ENCODE measurements at regions not wholly inside any gene's neighbourhood (a gene's known extent, or its start where the extent isn't known, plus 50 kb on each side); places are given as distances from the start of the nearest gene placed in this dataset.

DNA sequence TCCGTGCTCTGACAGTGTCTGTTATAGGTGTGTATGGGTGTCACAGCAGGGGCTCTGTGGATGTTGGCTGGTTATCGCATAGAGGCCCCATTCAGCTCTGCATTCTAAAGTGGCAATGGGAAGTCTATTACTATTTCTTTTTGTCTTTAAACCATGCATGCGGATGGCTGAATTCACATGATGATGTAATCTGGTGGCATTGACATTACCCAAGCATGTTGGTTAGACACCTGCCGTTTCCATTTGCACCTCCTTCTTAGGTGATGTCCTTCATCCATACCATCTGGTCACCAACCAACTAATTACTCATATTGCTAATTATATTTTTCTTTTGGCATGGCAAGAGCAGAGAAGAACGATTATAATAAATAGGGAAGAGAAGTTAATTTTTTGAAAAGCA lies 270.8 kb upstream of the RGS6 start:
- H3K36me3 Mint-ChIP-seq, result peaks cover 22% of the 10 kb centered on the region
- no peaks in the 10 kb centered on the region for H3K27me3 Mint-ChIP-seq
- H3K4me3 Mint-ChIP-seq, result no peak overlapping the region
- H3K4me1 Mint-ChIP-seq, result no peaks in the 10 kb centered on the region
- H3K9me3 Mint-ChIP-seq, result no peaks in the 10 kb centered on the region
- no peak overlapping the region for H3K27ac Mint-ChIP-seq

DNA sequence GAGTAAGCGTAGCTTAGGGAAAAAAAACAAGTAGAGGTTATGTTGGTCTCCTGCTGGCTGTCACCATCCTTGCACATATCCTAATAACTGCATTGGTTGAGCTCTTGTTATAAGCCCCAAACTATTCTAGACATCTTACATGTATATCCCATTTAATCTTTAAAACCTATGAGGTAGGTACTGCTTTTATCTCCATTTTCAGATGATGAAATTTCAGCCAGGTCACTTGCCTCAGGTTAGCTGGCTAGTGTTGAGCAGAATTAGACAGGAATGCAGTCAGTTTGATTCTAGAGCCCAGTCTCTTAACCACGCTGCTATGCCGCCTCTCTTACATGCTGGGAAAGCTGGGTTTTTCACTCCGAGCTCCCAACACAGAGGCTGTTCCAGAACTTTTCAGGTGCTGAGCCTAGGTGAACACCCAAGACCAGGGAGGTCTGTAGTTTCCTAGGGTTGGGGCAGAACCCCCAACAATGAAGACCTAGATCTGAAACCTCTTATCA lies 269.9 kb upstream of the RGS6 start:
- H3K9me3 Mint-ChIP-seq, result no peaks in the 10 kb centered on the region
- H3K27ac Mint-ChIP-seq, result no peak overlapping the region
- no peaks in the 10 kb centered on the region for H3K4me1 Mint-ChIP-seq
- H3K36me3 Mint-ChIP-seq, result peaks cover 24% of the 10 kb centered on the region
- H3K27me3 Mint-ChIP-seq, result no peaks in the 10 kb centered on the region
- no peak overlapping the region for H3K4me3 Mint-ChIP-seq

- Mint-ChIP-seq H3K4me3 (no peak overlapping the region), H3K27ac (no peak overlapping the region), H3K27me3 (no peaks in the 10 kb centered on the region), H3K36me3 (peaks cover 20% of the 10 kb centered on the region), H3K9me3 (no peaks in the 10 kb centered on the region), H3K4me1 (no peaks in the 10 kb centered on the region)
These were observed 267.1 kb upstream of the RGS6 start for GRCh38 chr14:71665157-71665556.

- no peak overlapping the region for H3K27ac Mint-ChIP-seq
- no peaks in the 10 kb centered on the region for H3K27me3 Mint-ChIP-seq
- H3K4me1 Mint-ChIP-seq, result peaks cover under 1% of the 10 kb centered on the region
- H3K9me3 Mint-ChIP-seq, result no peaks in the 10 kb centered on the region
- peaks cover 18% of the 10 kb centered on the region for H3K36me3 Mint-ChIP-seq
- no peak overlapping the region for H3K4me3 Mint-ChIP-seq
These were observed 266.4 kb upstream of the RGS6 start for GRCh38 chr14:71665781-71666180.

- Mint-ChIP-seq H3K4me3 (no peak overlapping the region), H3K36me3 (peaks cover 18% of the 10 kb centered on the region), H3K27ac (no peak overlapping the region), H3K9me3 (no peaks in the 10 kb centered on the region), H3K27me3 (no peaks in the 10 kb centered on the region), H3K4me1 (peaks cover 10% of the 10 kb centered on the region)
These were observed 265.6 kb upstream of the RGS6 start for GRCh38 chr14:71666571-71667145.

- Mint-ChIP-seq H3K9me3 (no peaks in the 10 kb centered on the region), H3K4me1 (peaks cover 10% of the 10 kb centered on the region), H3K27me3 (no peaks in the 10 kb centered on the region), H3K4me3 (no peak overlapping the region), H3K36me3 (peaks cover 27% of the 10 kb centered on the region), H3K27ac (no peak overlapping the region)
These were observed 263.9 kb upstream of the RGS6 start for GRCh38 chr14:71668186-71668912.

DNA sequence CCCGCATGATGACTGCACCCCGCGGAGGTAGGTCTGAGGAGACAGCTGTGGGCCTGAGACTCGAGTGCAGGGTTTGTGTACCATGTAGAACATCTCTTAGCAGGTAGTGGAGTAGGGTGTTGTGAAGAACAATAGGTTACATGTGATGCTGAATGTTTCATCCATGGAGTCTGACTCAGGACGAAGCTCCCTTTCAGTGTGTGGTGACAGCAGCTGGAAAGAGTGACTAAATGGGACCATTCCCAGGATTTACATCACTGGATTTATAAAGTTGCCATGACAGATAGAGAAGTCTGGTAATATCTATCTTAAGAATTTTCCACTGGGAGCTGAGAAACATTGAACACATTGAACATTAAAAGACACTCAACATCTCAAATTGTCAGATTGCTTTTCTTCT lies 259.6 kb upstream of the RGS6 start:
- Mint-ChIP-seq H3K27me3 (no peaks in the 10 kb centered on the region), H3K4me3 (no peak overlapping the region), H3K36me3 (peaks cover 37% of the 10 kb centered on the region), H3K9me3 (no peaks in the 10 kb centered on the region), H3K27ac (no peak overlapping the region), H3K4me1 (peaks cover 10% of the 10 kb centered on the region)

- peaks cover 46% of the 10 kb centered on the region for H3K36me3 Mint-ChIP-seq
- H3K4me3 Mint-ChIP-seq, result no peak overlapping the region
These were observed 256.9 kb upstream of the RGS6 start for GRCh38 chr14:71675126-71675899.

GRCh38 chr14:71675900-71676287 lies 256.3 kb upstream of the RGS6 start:
- Mint-ChIP-seq H3K36me3 (peaks cover 46% of the 10 kb centered on the region), H3K4me3 (no peak overlapping the region), H3K27me3 (no peaks in the 10 kb centered on the region), H3K4me1 (peaks cover 8% of the 10 kb centered on the region), H3K9me3 (no peaks in the 10 kb centered on the region), H3K27ac (no peak overlapping the region)

More at GRCh38 chr14:71675126-71675899, 256.9 kb upstream of the RGS6 start:
- Mint-ChIP-seq H3K4me1 (peaks cover 10% of the 10 kb centered on the region), H3K9me3 (no peaks in the 10 kb centered on the region), H3K27me3 (no peaks in the 10 kb centered on the region), H3K27ac (no peak overlapping the region)

DNA sequence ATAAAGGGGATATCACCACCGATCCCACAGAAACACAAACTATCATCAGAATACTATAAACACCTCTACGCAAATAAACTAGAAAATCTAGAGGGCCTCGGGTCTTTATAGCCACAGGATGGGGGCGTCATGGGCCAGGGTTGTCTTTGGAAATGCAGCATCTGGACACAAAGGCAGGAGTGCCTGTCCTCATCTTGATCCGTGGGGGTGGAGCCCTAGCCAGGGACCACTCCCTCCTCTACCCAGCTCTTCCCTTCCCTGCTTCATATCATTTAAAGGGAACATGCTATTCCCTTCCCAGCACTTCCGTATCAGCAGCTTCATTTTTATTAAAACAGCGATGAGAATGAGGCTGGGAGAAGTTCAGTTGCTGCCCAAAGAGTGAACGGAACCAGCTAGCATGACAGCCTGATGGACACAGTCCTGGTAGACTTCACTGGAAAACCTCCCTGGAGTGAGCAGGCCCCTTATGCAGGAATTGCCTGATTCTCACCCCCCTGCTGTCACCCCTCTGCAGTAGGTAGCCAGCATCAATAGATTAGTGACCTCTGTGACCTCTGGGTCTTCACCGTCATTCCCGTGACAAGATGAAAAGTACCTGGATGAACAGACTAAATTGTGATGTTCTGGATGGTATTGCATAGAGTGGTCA lies 251.4 kb upstream of the RGS6 start:
- Mint-ChIP-seq H3K36me3 (peaks cover 34% of the 10 kb centered on the region), H3K27me3 (no peaks in the 10 kb centered on the region), H3K9me3 (no peaks in the 10 kb centered on the region), H3K4me3 (no peak overlapping the region), H3K27ac (no peak overlapping the region), H3K4me1 (no peaks in the 10 kb centered on the region)

DNA sequence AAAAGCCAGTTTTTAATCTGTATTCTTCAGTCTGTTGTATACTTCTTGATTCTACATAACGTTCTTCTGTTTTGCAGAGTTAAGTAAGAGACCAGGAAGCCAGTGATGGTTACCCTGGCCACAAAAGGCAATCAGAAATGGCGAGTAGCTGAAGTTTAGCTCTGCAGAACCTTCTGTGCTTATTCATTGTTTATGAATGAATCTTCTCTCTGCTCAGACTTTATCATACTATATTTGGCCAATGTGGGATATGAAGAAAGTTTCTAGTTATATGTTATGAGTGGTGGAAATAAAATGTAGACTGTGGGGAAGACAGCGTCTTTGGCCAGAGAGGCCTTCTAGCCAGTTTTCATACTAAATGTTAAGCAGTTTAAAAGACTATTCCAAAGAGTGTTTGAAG lies 249.9 kb upstream of the RGS6 start:
- H3K9me3 Mint-ChIP-seq, result no peaks in the 10 kb centered on the region
- no peaks in the 10 kb centered on the region for H3K27me3 Mint-ChIP-seq
- H3K4me1 Mint-ChIP-seq, result no peaks in the 10 kb centered on the region
- H3K4me3 Mint-ChIP-seq, result no peak overlapping the region
- H3K36me3 Mint-ChIP-seq, result peaks cover 32% of the 10 kb centered on the region
- H3K27ac Mint-ChIP-seq, result no peak overlapping the region

DNA sequence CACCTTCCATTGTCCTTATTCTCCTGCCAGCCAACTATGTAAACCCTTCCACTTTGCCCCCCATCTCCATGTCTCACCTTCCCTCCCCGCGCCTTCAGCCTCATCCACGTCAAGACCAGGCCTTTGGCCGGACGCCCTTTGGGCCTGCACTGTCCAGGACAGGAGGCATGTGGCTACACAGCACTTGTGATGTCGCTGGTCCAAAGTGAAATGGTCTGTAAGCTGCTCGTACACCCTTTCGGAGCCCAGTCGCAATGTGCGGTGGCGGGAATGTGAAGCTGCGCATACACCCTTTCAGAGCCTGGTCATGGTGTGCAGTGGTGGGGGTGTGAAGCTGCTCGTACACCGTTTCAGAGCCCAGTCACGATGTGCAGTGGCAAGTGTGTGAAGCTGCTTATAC lies 247.9 kb upstream of the RGS6 start:
- H3K36me3 Mint-ChIP-seq, result peaks cover 21% of the 10 kb centered on the region
- H3K9me3 Mint-ChIP-seq, result no peaks in the 10 kb centered on the region
- no peaks in the 10 kb centered on the region for H3K4me1 Mint-ChIP-seq
- no peak overlapping the region for H3K4me3 Mint-ChIP-seq
- H3K27ac Mint-ChIP-seq, result no peak overlapping the region
- H3K27me3 Mint-ChIP-seq, result no peaks in the 10 kb centered on the region

DNA sequence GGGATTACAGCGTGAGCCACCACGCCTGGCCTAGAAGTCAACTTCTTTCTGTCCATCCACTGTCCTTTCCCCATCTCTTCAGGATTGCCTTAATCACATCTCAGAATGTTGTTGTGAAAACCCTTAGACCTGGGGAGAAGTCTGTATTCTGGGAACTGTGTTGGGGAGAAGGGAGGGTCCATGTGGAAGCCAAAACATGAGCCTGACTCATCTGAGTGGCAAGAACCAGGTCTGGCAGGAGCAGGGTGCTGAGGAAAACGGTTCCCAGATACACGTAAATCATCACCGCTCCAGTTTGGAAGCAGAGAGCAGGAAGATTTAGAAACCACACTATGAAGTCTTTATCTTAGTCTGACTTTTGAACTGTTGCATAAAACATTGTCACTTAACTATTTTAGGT lies 245.6 kb upstream of the RGS6 start:
- Mint-ChIP-seq H3K4me3 (no peak overlapping the region), H3K36me3 (peaks cover 25% of the 10 kb centered on the region), H3K4me1 (peaks cover 6% of the 10 kb centered on the region), H3K9me3 (no peaks in the 10 kb centered on the region), H3K27ac (no peak overlapping the region), H3K27me3 (no peaks in the 10 kb centered on the region)

GRCh38 chr14:71687166-71687831 lies 244.9 kb upstream of the RGS6 start:
- Mint-ChIP-seq H3K4me3 (no peak overlapping the region), H3K27ac (no peak overlapping the region), H3K4me1 (peaks cover 13% of the 10 kb centered on the region), H3K36me3 (peaks cover 28% of the 10 kb centered on the region), H3K9me3 (no peaks in the 10 kb centered on the region), H3K27me3 (no peaks in the 10 kb centered on the region)

DNA sequence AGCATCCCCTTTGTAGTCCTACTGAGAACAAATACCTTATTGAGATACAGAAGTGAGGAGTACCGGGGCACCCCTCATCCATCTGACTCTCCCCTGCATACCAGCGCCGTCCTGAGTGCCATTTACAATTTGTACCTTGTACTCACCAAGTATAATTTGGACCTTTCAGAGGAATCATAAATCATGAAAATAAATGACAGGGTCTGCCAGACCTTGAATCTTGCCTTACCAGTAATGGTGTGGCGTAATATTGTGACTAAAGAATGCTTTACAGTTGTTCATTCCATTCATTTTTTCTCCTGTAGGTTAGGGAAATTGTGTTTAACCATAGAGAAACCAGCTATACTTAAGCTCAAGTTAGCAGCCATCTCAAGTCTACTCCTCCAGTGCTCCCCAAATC lies 243.7 kb upstream of the RGS6 start:
- no peak overlapping the region for H3K4me3 Mint-ChIP-seq
- H3K27me3 Mint-ChIP-seq, result no peaks in the 10 kb centered on the region
- peaks cover 21% of the 10 kb centered on the region for H3K4me1 Mint-ChIP-seq
- no peak overlapping the region for H3K27ac Mint-ChIP-seq
- peaks cover 26% of the 10 kb centered on the region for H3K36me3 Mint-ChIP-seq
- no peaks in the 10 kb centered on the region for H3K9me3 Mint-ChIP-seq

All from activated naive CD4-positive, alpha-beta T cell treated with anti-CD3 and anti-CD28 coated beads, Interleukin-2, amount 50 U/mL, for 24 hours (primary cell).